Dendritic cell treated with granulocyte-macrophage colony-stimulating factor and Interleukin-4, amounts not matched to agents 40 ng/mL and 50 ng/mL, for 4 days (primary cell): ENCODE measurements at regions not wholly inside any gene's neighbourhood (a gene's known extent, or its start where the extent isn't known, plus 50 kb on each side); places are given as distances from the start of the nearest gene placed in this dataset.
"Not testable (repeated sequence)": the region's sequence is repeated elsewhere in the genome, so short reads cannot be mapped to it uniquely, and the experiment has no call there.

Source experiments
- H3K27ac Mint-ChIP-seq: one replicate; pipeline ENCODE4 v1.8.0; 2022; ENCODE audit warnings: mild to moderate bottlenecking, mixed read lengths
- H3K27me3 Mint-ChIP-seq: one replicate; pipeline ENCODE4 v1.8.0; 2022; ENCODE audit warnings: mild to moderate bottlenecking, mixed read lengths
- H3K36me3 Mint-ChIP-seq: one replicate; pipeline ENCODE4 v1.8.0; 2022; ENCODE audit warnings: low read depth, mixed read lengths
- H3K4me1 Mint-ChIP-seq: one replicate; pipeline ENCODE4 v1.8.0; 2022; ENCODE audit warnings: low read depth, mixed read lengths
- H3K4me3 Mint-ChIP-seq: one replicate; pipeline ENCODE4 v1.8.0; 2022; ENCODE audit warnings: mild to moderate bottlenecking, moderate library complexity, mixed read lengths
- H3K9me3 Mint-ChIP-seq: one replicate; pipeline ENCODE4 v1.8.0; 2022; ENCODE audit warnings: mixed read lengths
- intact Hi-C: fragments of 100-400 bp; cut with micrococcal nuclease; formaldehyde crosslinking; loops from one replicate; pipeline ENCODE4 v1.15.0; 2022

DNA sequence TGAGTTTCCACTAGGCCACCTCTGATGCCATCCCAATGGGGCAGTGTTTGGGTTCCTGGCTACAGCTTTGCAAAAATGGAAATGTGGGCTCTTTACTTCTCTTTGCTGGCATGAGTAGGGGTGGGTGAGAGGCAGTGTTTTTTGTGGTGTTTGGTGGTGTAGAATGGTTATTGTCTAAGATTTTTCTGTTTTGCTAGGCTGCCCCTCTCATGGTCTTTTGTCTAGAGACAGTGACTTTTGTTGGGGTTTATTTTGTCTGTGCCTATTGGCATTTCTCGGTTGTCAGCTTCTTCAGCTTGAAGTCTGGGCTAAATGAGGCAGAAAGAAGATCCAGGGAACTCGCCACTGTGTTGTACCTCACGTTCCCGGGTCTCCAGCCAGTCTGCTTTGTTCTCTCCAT is 112.1 kb downstream of the CENPF start:
- intact Hi-C loops, result no loop called here
- Mint-ChIP-seq H3K36me3 (no peaks in the 10 kb centered on the region), H3K27me3 (no peaks in the 10 kb centered on the region), H3K9me3 (peaks cover 19% of the 10 kb centered on the region), H3K4me1 (no peaks in the 10 kb centered on the region), H3K4me3 (no peak overlapping the region), H3K27ac (no peak overlapping the region)

GRCh38 chr1:214717351-214717750 is 114.4 kb downstream of the CENPF start:
- Mint-ChIP-seq H3K27ac (no peak overlapping the region), H3K36me3 (no peaks in the 10 kb centered on the region), H3K27me3 (no peaks in the 10 kb centered on the region), H3K4me1 (no peaks in the 10 kb centered on the region), H3K4me3 (no peak overlapping the region), H3K9me3 (peaks cover 27% of the 10 kb centered on the region)
- intact Hi-C loops, result no loop called here

DNA sequence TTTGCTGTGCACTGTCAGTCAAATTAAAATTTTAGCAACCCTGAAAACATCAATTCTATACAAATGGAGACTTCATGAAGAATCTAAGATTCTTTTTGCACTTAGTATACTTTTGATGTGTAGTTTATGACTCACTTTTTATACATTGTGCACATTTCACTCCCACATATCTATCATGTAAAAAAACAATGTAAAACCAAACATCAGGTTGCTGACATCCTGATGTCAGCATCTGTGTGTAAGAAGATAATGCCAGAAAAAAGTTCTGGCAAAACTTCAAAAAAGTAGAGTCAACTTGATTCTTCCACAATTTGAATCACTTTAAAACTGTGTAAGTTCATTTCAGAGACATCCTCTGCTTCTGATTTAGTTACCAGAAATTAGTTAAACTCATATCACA is 115.7 kb downstream of the CENPF start:
- Mint-ChIP-seq H3K27ac (no peak overlapping the region), H3K27me3 (no peaks in the 10 kb centered on the region), H3K4me3 (no peak overlapping the region), H3K36me3 (no peaks in the 10 kb centered on the region), H3K4me1 (no peaks in the 10 kb centered on the region), H3K9me3 (peaks cover 32% of the 10 kb centered on the region)
- intact Hi-C loops, result no loop called here

- no peak overlapping the region for H3K4me3 Mint-ChIP-seq
- H3K36me3 Mint-ChIP-seq, result no peaks in the 10 kb centered on the region
- no peak overlapping the region for H3K27ac Mint-ChIP-seq
- intact Hi-C loops, result no loop called here
- peaks cover 28% of the 10 kb centered on the region for H3K9me3 Mint-ChIP-seq
- H3K27me3 Mint-ChIP-seq, result no peaks in the 10 kb centered on the region
- no peaks in the 10 kb centered on the region for H3K4me1 Mint-ChIP-seq
Observed at GRCh38 chr1:214719207-214719606, 116.2 kb downstream of the CENPF start.

DNA sequence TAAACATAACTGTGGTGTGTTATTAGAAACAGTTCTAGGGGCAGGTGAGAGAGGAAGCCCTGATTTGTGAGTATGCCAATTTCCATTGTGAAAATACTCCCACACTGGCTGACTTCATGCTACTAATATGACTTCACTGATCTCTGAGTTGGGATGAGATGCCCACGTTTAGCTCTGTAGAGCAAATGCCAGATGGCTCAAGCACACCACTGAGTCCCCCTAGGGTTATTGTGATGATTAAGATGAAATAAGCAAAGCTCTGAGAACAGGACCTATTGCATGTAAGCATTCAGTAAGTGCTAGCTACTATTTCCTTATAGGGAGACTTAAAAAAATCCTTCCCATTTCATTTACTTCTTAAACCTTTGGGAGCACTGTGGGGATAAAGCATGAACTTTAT is 117.6 kb downstream of the CENPF start:
- intact Hi-C loops, result no loop called here
- Mint-ChIP-seq H3K4me1 (no peaks in the 10 kb centered on the region), H3K9me3 (peaks cover 25% of the 10 kb centered on the region), H3K4me3 (no peak overlapping the region), H3K27ac (no peak overlapping the region), H3K36me3 (no peaks in the 10 kb centered on the region), H3K27me3 (no peaks in the 10 kb centered on the region)

DNA sequence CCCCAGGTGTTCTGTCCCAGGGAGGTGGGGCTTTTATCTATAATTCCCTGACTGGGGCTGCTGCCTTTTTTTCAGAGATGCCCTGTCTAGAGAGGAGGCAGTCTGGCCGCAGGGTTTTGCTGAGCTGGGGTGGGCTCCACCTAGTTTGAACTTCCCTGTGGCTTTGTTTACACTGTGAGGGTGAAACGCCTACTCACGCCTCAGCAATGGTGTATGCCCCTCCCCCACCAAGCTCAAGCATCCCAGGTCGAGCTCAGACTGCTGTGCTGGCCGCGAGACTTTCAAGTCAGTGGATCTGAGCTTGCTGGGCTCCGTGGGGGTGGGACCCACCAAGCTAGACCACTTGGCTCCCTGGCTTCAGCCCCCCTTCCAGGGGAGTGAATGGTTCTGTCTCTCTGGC is 124.3 kb downstream of the CENPF start:
- peaks cover 39% of the 10 kb centered on the region for H3K9me3 Mint-ChIP-seq
- H3K27ac Mint-ChIP-seq, result no peak overlapping the region
- H3K27me3 Mint-ChIP-seq, result no peaks in the 10 kb centered on the region
- intact Hi-C loops, result no loop called here
- H3K36me3 Mint-ChIP-seq, result no peaks in the 10 kb centered on the region
- no peaks in the 10 kb centered on the region for H3K4me1 Mint-ChIP-seq
- no peak overlapping the region for H3K4me3 Mint-ChIP-seq

DNA sequence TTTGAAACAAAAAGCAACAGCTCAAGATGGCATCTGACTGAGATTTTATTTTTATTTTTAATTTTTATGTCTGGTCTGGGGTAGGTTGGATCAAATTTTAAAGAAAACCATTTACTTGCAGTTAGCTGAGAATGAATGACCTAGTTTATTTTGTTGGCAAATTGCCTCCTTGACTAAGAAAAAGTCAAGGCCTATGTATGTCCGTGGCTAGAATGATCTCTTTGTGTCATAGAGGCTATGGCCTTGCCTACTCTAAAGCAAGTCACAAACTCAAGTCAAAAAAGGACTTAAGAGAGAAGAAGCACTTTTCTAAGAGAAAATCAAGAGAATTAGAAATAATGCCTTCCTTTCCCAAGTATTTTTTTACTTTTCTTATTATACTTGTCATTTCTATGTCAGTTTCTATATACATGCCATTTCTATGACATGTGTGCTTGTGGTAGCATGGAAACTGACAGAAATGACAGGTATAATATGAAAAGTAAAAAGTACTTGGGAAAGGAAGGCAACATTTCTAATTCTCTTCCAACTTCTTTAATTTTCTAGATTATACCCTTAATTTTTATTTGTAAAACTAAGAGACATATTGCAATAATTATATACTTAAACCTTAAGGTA is 136.7 kb downstream of the CENPF start:
- Mint-ChIP-seq H3K27me3 (no peaks in the 10 kb centered on the region), H3K36me3 (no peaks in the 10 kb centered on the region), H3K4me1 (no peaks in the 10 kb centered on the region), H3K27ac (no peak overlapping the region), H3K9me3 (peaks cover 10% of the 10 kb centered on the region), H3K4me3 (no peak overlapping the region)
- intact Hi-C loops, result no loop called here

GRCh38 chr1:214740471-214740870 is 137.5 kb downstream of the CENPF start:
- intact Hi-C loops, result no loop called here
- peaks cover 8% of the 10 kb centered on the region for H3K9me3 Mint-ChIP-seq
- H3K4me1 Mint-ChIP-seq, result no peaks in the 10 kb centered on the region
- H3K27ac Mint-ChIP-seq, result no peak overlapping the region
- H3K4me3 Mint-ChIP-seq, result no peak overlapping the region
- H3K27me3 Mint-ChIP-seq, result no peaks in the 10 kb centered on the region
- H3K36me3 Mint-ChIP-seq, result no peaks in the 10 kb centered on the region

GRCh38 chr1:214747050-214747635 is 144.1 kb downstream of the CENPF start:
- Mint-ChIP-seq H3K4me1 (no peaks in the 10 kb centered on the region), H3K27ac (no peak overlapping the region), H3K27me3 (no peaks in the 10 kb centered on the region), H3K4me3 (no peak overlapping the region), H3K36me3 (no peaks in the 10 kb centered on the region), H3K9me3 (peaks cover 8% of the 10 kb centered on the region)
- intact Hi-C loops, result no loop called here

- Mint-ChIP-seq H3K4me3 (no peak overlapping the region), H3K27me3 (no peaks in the 10 kb centered on the region), H3K4me1 (no peaks in the 10 kb centered on the region), H3K36me3 (no peaks in the 10 kb centered on the region), H3K27ac (no peak overlapping the region), H3K9me3 (peaks cover 32% of the 10 kb centered on the region)
- intact Hi-C loops, result no loop called here
Observed at GRCh38 chr1:214753236-214753852, 150.3 kb downstream of the CENPF start.

GRCh38 chr1:214761030-214761429 is 158.0 kb downstream of the CENPF start:
- Mint-ChIP-seq H3K27me3 (no peaks in the 10 kb centered on the region), H3K36me3 (no peaks in the 10 kb centered on the region), H3K9me3 (peaks cover 89% of the 10 kb centered on the region), H3K4me3 (no peak overlapping the region), H3K27ac (no peak overlapping the region), H3K4me1 (no peaks in the 10 kb centered on the region)
- intact Hi-C loops, result no loop called here

DNA sequence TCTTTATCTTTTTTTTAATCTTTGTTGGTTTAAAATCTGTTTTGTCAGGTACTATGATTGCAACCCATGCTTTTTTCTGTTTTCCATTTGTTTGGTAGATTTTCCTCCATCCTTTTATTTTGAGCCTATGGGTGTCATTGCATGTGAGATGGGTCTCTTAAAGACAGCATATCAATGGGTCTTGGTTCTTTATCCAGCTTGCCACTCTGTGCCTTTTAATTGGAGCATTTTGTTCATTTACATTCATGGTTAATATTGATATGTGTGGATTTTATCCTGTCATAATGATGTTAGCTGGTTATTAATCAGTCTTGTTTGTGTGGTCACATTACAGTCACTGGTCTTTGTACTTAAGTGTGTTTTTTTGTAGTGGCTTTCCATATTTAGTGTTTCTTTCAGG is 159.9 kb downstream of the CENPF start:
- intact Hi-C loops, result no loop called here
- no peak overlapping the region for H3K27ac Mint-ChIP-seq
- no peaks in the 10 kb centered on the region for H3K4me1 Mint-ChIP-seq
- peaks cover 81% of the 10 kb centered on the region for H3K9me3 Mint-ChIP-seq
- H3K4me3 Mint-ChIP-seq, result no peak overlapping the region
- H3K36me3 Mint-ChIP-seq, result no peaks in the 10 kb centered on the region
- no peaks in the 10 kb centered on the region for H3K27me3 Mint-ChIP-seq

GRCh38 chr1:214764502-214764901 is 161.5 kb downstream of the CENPF start:
- Mint-ChIP-seq H3K27ac (no peak overlapping the region), H3K4me1 (no peaks in the 10 kb centered on the region), H3K27me3 (no peaks in the 10 kb centered on the region), H3K4me3 (no peak overlapping the region), H3K36me3 (no peaks in the 10 kb centered on the region), H3K9me3 (peaks cover 87% of the 10 kb centered on the region)
- intact Hi-C loops, result no loop called here

DNA sequence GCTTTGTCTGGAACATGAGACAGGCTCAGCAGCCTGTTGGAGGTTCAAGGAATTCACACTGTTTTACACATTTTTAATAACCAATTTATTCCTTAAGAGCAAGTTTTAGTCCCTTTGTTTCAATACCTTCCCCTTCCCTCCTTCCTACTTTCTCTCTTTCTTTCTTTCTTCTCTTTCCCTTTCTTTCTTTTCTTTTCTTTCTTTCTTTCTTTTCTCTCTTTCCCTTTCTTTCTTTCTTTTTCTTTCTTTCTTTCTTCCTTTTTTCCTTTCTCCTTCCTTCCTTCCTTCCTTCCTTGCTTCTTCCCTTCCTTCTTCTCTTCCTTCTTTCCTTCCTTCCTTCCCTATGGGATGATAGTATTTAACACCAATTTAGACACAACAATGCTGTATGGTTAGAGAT is 164.2 kb downstream of the CENPF start:
- Mint-ChIP-seq H3K27me3 (no peaks in the 10 kb centered on the region), H3K9me3 (peaks cover 60% of the 10 kb centered on the region)

DNA sequence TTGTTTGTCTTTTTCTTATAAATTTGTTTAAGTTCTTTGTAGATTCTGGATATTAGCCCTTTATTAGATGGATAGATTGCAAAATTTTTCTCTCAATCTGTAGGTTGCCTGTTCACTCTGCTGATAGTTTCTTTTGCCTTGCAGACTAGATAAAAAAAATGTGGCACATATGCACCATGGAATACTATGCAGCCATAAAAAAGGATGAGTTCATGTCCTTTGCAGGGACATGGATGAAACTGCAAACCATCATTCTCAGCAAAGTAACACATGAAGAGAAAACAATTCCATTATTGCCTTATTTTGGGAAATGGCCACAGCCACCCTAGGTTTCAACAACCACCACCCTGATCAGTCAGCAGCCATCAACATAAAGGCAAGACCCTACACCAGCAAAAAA is 166.7 kb downstream of the CENPF start:
- H3K4me1 Mint-ChIP-seq, H3K36me3 Mint-ChIP-seq, H3K4me3 Mint-ChIP-seq, H3K27me3 Mint-ChIP-seq, intact Hi-C loops, H3K27ac Mint-ChIP-seq: not testable (repeated sequence)
- H3K9me3 Mint-ChIP-seq, result peaks cover 35% of the 10 kb centered on the region

More for the DNA sequence above, 164.2 kb downstream of the CENPF start:
- intact Hi-C loops, result no loop called here
- H3K27ac Mint-ChIP-seq, result no peak overlapping the region
- no peaks in the 10 kb centered on the region for H3K36me3 Mint-ChIP-seq
- no peak overlapping the region for H3K4me3 Mint-ChIP-seq
- H3K4me1 Mint-ChIP-seq, result no peaks in the 10 kb centered on the region
